ENCODE measurements at regions not wholly inside any gene's neighbourhood (a gene's known extent, or its start where the extent isn't known, plus 50 kb on each side); places are given as distances from the start of the nearest gene placed in this dataset.
A peak's percentile ranks its signal among the peaks of the same experiment; 100 is the strongest.
"Not testable (repeated sequence)": the region's sequence is repeated elsewhere in the genome, so short reads cannot be mapped to it uniquely, and the experiment has no call there.

DNA sequence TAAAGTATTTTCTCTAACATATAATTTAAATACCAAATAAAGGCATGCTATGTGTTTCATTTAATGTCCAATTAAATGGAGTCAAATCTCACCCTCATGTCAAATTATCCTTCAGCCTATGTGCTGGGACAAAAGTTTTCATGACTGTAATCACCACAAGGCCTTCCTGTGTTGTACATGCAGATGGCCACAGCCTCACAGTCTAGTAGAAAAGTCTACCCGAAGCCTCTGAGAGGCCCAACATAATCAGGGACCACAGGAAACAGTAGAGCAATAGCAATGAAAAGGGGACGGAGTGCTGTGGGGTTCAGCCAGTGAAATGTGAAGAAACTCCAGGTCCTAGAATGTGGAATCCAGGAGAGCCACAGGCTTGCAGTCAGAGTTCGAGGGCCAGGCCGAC, 140.2 kb upstream of the KLF6 start:
- Mint-ChIP-seq H3K36me3 (ENCODE audit: low read depth, unreplicated experiment) (no peaks in the 10 kb centered on the region), H3K4me3 (ENCODE audit: unreplicated experiment) (no peak overlapping the region), H3K4me1 (ENCODE audit: unreplicated experiment) (peaks cover 37% of the 10 kb centered on the region), H3K9me3 (ENCODE audit: unreplicated experiment) (no peaks in the 10 kb centered on the region), H3K27ac (ENCODE audit: unreplicated experiment) (no peak overlapping the region), H3K27me3 (ENCODE audit: unreplicated experiment) (peaks cover 5% of the 10 kb centered on the region)
- DNase-seq (ENCODE audit: low spot score), result no peak
- TF ChIP-seq, protein P1, sequence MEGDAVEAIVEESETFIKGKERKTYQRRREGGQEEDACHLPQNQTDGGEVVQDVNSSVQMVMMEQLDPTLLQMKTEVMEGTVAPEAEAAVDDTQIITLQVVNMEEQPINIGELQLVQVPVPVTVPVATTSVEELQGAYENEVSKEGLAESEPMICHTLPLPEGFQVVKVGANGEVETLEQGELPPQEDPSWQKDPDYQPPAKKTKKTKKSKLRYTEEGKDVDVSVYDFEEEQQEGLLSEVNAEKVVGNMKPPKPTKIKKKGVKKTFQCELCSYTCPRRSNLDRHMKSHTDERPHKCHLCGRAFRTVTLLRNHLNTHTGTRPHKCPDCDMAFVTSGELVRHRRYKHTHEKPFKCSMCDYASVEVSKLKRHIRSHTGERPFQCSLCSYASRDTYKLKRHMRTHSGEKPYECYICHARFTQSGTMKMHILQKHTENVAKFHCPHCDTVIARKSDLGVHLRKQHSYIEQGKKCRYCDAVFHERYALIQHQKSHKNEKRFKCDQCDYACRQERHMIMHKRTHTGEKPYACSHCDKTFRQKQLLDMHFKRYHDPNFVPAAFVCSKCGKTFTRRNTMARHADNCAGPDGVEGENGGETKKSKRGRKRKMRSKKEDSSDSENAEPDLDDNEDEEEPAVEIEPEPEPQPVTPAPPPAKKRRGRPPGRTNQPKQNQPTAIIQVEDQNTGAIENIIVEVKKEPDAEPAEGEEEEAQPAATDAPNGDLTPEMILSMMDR (IDR thresholded peaks at IDR 0.05; ENCODE audit: unreplicated experiment), result no peak

DNA sequence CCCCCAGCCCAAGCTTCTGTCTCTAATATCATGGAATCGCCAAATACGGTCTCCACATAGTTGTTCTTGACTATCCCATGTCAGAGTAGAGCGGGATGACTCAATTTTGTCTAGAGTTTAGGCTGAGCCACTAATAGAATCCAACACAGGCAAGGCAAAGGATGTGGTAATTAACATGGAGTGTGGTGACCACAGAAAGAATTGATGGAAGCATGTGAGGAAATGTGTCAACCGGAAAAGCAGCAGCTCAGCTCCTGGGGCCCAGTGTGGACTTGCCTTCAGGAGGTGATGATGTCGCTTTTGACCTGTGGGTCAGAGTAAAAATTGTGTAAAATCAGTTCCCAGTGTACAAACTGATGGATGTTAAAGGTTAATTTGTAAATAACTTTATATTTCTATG, 139.3 kb upstream of the KLF6 start:
- Mint-ChIP-seq H3K27me3 (ENCODE audit: unreplicated experiment) (peaks cover 5% of the 10 kb centered on the region), H3K9me3 (ENCODE audit: unreplicated experiment) (no peaks in the 10 kb centered on the region), H3K36me3 (ENCODE audit: low read depth, unreplicated experiment) (no peaks in the 10 kb centered on the region), H3K4me3 (ENCODE audit: unreplicated experiment) (peak overlapping the region; percentile 8), H3K4me1 (ENCODE audit: unreplicated experiment) (peaks cover 37% of the 10 kb centered on the region), H3K27ac (ENCODE audit: unreplicated experiment) (peak overlapping the region; percentile 94)
- TF ChIP-seq, protein P1 (IDR thresholded peaks at IDR 0.05; ENCODE audit: unreplicated experiment), result no peak
- DNase-seq (ENCODE audit: low spot score), result peak; percentile 20

DNA sequence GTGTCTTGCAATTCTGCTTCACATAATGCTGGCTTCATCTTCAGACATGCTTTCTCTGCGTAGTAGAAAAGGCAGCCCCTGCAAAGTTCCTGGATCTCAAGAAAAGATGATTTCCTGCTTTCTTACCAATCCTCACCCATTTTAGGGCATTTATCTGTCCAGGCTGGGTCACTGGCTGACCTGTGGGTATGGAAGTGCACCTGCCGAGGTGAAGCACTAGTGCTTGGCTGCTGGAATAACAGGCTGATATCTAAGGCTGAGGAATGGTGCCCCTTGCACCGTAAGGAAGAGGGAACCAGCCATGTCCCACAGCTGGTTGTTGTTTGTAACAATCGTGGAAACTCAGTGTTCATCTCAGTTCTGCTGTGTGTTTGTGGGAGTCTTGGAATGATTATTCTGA, 138.0 kb upstream of the KLF6 start:
- no peaks in the 10 kb centered on the region for H3K36me3 Mint-ChIP-seq (ENCODE audit: low read depth, unreplicated experiment)
- DNase-seq (ENCODE audit: low spot score), result no peak
- H3K27ac Mint-ChIP-seq (ENCODE audit: unreplicated experiment), result no peak overlapping the region
- H3K4me1 Mint-ChIP-seq (ENCODE audit: unreplicated experiment), result peaks cover 32% of the 10 kb centered on the region
- TF ChIP-seq, protein P1 (IDR thresholded peaks at IDR 0.05; ENCODE audit: unreplicated experiment), result no peak
- H3K27me3 Mint-ChIP-seq (ENCODE audit: unreplicated experiment), result no peaks in the 10 kb centered on the region
- no peak overlapping the region for H3K4me3 Mint-ChIP-seq (ENCODE audit: unreplicated experiment)
- H3K9me3 Mint-ChIP-seq (ENCODE audit: unreplicated experiment), result no peaks in the 10 kb centered on the region

DNA sequence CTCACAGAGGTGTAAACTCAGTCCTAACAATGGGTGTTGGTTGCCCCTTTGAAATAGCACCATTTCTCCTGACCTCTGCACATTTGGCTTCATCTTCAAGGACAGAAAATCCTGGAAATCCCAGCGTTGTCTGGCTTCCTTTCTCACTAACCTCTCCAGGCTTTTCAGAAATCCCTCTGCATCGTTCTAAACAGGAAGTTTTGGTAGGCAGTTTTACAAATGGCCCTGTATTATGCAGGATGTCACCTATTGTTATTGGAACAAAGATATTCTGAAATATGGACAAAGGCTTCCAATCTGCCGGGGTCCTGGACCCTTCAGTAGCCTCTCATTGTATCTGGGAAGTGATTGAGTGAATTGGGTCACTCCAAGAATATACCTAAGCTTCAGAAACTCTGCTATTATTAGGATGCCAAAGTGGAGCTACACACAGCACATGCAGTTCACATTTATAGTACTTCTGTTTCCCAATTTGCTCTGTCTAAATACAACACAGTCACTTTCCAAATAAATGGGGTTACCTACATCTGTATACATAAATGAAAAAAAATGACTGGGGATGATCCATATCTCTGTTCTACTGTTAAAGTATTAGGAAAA, 134.8 kb upstream of the KLF6 start:
- Mint-ChIP-seq H3K36me3 (ENCODE audit: low read depth, unreplicated experiment) (peaks cover 3% of the 10 kb centered on the region), H3K4me1 (ENCODE audit: unreplicated experiment) (peaks cover 20% of the 10 kb centered on the region), H3K9me3 (ENCODE audit: unreplicated experiment) (no peaks in the 10 kb centered on the region), H3K27ac (ENCODE audit: unreplicated experiment) (peak overlapping the region; percentile 64), H3K27me3 (ENCODE audit: unreplicated experiment) (no peaks in the 10 kb centered on the region), H3K4me3 (ENCODE audit: unreplicated experiment) (no peak overlapping the region)
- TF ChIP-seq, protein P1 (IDR thresholded peaks at IDR 0.05; ENCODE audit: unreplicated experiment), result no peak
- DNase-seq (ENCODE audit: low spot score), result no peak

DNA sequence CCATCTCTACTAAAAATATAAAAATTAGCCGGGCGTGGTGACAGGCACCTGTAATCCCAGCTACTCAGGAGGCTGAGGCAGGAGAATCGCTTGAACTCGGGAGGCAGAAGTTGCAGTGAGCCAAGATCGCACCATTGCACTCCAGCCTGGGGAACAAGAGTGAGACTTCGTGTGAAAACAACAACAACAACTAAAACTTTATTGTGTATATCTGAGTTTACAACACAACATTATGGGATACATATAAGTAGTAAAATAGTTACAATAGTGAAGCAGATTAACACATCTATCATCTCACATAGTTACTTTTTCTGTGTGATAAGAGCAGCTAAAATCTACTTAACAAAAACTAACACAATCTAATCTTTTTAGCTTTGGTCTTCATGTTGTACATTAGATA, 132.4 kb upstream of the KLF6 start:
- not testable (repeated sequence) for H3K27me3 Mint-ChIP-seq (ENCODE audit: unreplicated experiment); H3K4me3 Mint-ChIP-seq (ENCODE audit: unreplicated experiment); H3K27ac Mint-ChIP-seq (ENCODE audit: unreplicated experiment); H3K36me3 Mint-ChIP-seq (ENCODE audit: low read depth, unreplicated experiment); H3K9me3 Mint-ChIP-seq (ENCODE audit: unreplicated experiment); DNase-seq (ENCODE audit: low spot score)
- H3K4me1 Mint-ChIP-seq (ENCODE audit: unreplicated experiment), result peaks cover 13% of the 10 kb centered on the region

All from endothelial cell (in vitro differentiated cells).